ENCODE measurements at regions not wholly inside any gene's neighbourhood (a gene's known extent, or its start where the extent isn't known, plus 50 kb on each side); places are given as distances from the start of the nearest gene placed in this dataset.
"Not testable (repeated sequence)": the region's sequence is repeated elsewhere in the genome, so short reads cannot be mapped to it uniquely, and the experiment has no call there.

- no peak for DNase-seq
These were observed 230.7 kb downstream of the SATB1 start for GRCh38 chr3:18194431-18194830.

- no peak for DNase-seq
These were observed 234.5 kb downstream of the SATB1 start for GRCh38 chr3:18190646-18191045.

- no peak for DNase-seq
These were observed 235.7 kb downstream of the SATB1 start for GRCh38 chr3:18189282-18190050.

GRCh38 chr3:18188491-18188890 lies 236.6 kb downstream of the SATB1 start:
- DNase-seq = no peak

- DNase-seq = no peak
These were observed 239.5 kb downstream of the SATB1 start for GRCh38 chr3:18185624-18186023.

- DNase-seq = not testable (repeated sequence)
These were observed 242.2 kb downstream of the SATB1 start for GRCh38 chr3:18182923-18183322.

- DNase-seq = no peak
These were observed 245.6 kb downstream of the SATB1 start for GRCh38 chr3:18179521-18179920.

GRCh38 chr3:18177271-18177670 lies 247.9 kb downstream of the SATB1 start:
- no peak for DNase-seq

GRCh38 chr3:18173891-18174290 lies 251.2 kb downstream of the SATB1 start:
- DNase-seq = not testable (repeated sequence)

- no peak for DNase-seq
These were observed 265.5 kb downstream of the SATB1 start for GRCh38 chr3:18159681-18160080.

- DNase-seq = no peak
These were observed 271.5 kb downstream of the SATB1 start for GRCh38 chr3:18153571-18154173.

- no peak for DNase-seq
These were observed 273.9 kb downstream of the SATB1 start for GRCh38 chr3:18151199-18151598.

GRCh38 chr3:18149935-18150334 lies 275.2 kb downstream of the SATB1 start:
- DNase-seq = no peak

- no peak for DNase-seq
These were observed 275.8 kb downstream of the SATB1 start for GRCh38 chr3:18149386-18149785.

GRCh38 chr3:18144571-18144970 lies 280.6 kb downstream of the SATB1 start:
- no peak for DNase-seq

- DNase-seq = no peak
These were observed 281.8 kb downstream of the SATB1 start for GRCh38 chr3:18143258-18143780.

GRCh38 chr3:18137958-18138357 lies 287.2 kb downstream of the SATB1 start:
- no peak for DNase-seq

- no peak for DNase-seq
These were observed 289.9 kb downstream of the SATB1 start for GRCh38 chr3:18135060-18135814.

- no peak for DNase-seq
These were observed 290.6 kb downstream of the SATB1 start for GRCh38 chr3:18134386-18135059.

GRCh38 chr3:18132991-18133390 lies 292.1 kb downstream of the SATB1 start:
- no peak for DNase-seq

GRCh38 chr3:18127859-18128681 lies 297.1 kb downstream of the SATB1 start:
- no peak for DNase-seq

Data from hypothalamus (tissue), 51 donors.